GM23338 (cell line): ENCODE measurements at regions not wholly inside any gene's neighbourhood (a gene's known extent, or its start where the extent isn't known, plus 50 kb on each side); places are given as distances from the start of the nearest gene placed in this dataset.

Source experiments
- CREB1 ChIP-seq: fragments of 250-450 bp; sonication (Bioruptor Pico); IDR thresholded peaks from 2 replicates; pipeline ENCODE4 v1.5.0; 2020; ENCODE audit warnings: low read depth, mild to moderate bottlenecking, moderate library complexity
- EZH2 ChIP-seq: fragments of 200-600 bp; sonication (generic); IDR thresholded peaks from one replicate; pipeline ENCODE4 v1.8.0; 2017; ENCODE audit warnings: antibody characterized with exemption, mild to moderate bottlenecking, low read depth; ENCODE audit not compliant: unreplicated experiment
- EZH2phosphoT487 ChIP-seq: fragments of 200-600 bp; sonication (generic); IDR thresholded peaks from one replicate; pipeline ENCODE4 v1.8.1; 2018; ENCODE audit warnings: antibody characterized with exemption; ENCODE audit not compliant: unreplicated experiment
- NANOG ChIP-seq: IDR thresholded peaks from 2 replicates; pipeline ENCODE4 v1.6.1; 2016; ENCODE audit warnings: antibody characterized with exemption, borderline replicate concordance
- POLR2AphosphoS5 ChIP-seq: IDR thresholded peaks from 2 replicates; pipeline ENCODE4 v1.6.1; 2016; ENCODE audit warnings: antibody characterized with exemption, low read depth
- STAT1 ChIP-seq: IDR thresholded peaks from one replicate; pipeline ENCODE4 v1.6.1; 2016; ENCODE audit warnings: antibody characterized with exemption; ENCODE audit not compliant: unreplicated experiment
- ZNF331 ChIP-seq: fragments of 250-450 bp; sonication (Bioruptor Pico); IDR thresholded peaks from 2 replicates; pipeline ENCODE4 v1.5.0; 2020; ENCODE audit warnings: low read depth, mild to moderate bottlenecking, moderate library complexity
- TF ChIP-seq, protein P1 (sequence below), 2 experiments: fragments of 200-600 bp in 1 of 2; sonication (generic) in 1 of 2; conservative IDR thresholded peaks; 2 replicates each; pipeline versions ENCODE4 v1.5.1 to v1.6.1; 2016 to 2017; ENCODE audit warnings: antibody characterized with exemption in 2 of 2, low read depth in 2 of 2, mild to moderate bottlenecking in 2 of 2, moderate library complexity in 1 of 2
- TF ChIP-seq, protein P2 (sequence below): IDR thresholded peaks from one replicate; pipeline ENCODE4 v1.6.1; 2018; ENCODE audit warnings: antibody characterized with exemption; ENCODE audit not compliant: unreplicated experiment
- TF ChIP-seq, protein P3 (sequence below): IDR thresholded peaks from 2 replicates; pipeline ENCODE4 v1.6.1; 2016; ENCODE audit warnings: antibody characterized with exemption

DNA sequence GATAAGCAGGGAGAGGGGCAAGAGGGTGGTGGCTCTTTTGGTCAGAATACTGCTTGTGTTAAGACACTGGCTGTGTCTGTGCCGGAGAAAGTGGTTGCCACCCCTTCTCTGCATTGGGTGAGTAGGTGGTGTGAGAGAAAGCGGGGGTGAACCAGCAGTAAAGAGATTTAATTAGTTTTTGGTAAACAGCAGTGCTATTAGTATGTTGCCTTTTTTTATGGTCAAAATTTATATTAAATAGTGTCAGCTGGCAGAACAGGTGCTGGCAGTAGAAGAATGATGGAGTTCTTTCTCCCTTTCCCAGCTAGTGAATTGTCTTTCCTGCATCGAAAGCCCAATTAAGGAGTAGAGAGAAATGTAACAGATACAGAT lies 181.6 kb downstream of the LARP7 start:
- no peak for TF ChIP-seq EZH2phosphoT487
- TF ChIP-seq, protein P1, sequence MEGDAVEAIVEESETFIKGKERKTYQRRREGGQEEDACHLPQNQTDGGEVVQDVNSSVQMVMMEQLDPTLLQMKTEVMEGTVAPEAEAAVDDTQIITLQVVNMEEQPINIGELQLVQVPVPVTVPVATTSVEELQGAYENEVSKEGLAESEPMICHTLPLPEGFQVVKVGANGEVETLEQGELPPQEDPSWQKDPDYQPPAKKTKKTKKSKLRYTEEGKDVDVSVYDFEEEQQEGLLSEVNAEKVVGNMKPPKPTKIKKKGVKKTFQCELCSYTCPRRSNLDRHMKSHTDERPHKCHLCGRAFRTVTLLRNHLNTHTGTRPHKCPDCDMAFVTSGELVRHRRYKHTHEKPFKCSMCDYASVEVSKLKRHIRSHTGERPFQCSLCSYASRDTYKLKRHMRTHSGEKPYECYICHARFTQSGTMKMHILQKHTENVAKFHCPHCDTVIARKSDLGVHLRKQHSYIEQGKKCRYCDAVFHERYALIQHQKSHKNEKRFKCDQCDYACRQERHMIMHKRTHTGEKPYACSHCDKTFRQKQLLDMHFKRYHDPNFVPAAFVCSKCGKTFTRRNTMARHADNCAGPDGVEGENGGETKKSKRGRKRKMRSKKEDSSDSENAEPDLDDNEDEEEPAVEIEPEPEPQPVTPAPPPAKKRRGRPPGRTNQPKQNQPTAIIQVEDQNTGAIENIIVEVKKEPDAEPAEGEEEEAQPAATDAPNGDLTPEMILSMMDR (conservative IDR thresholded peaks at IDR 0.05; ENCODE audit: low read depth in 2 of 2): no peak
- TF ChIP-seq, protein P2, sequence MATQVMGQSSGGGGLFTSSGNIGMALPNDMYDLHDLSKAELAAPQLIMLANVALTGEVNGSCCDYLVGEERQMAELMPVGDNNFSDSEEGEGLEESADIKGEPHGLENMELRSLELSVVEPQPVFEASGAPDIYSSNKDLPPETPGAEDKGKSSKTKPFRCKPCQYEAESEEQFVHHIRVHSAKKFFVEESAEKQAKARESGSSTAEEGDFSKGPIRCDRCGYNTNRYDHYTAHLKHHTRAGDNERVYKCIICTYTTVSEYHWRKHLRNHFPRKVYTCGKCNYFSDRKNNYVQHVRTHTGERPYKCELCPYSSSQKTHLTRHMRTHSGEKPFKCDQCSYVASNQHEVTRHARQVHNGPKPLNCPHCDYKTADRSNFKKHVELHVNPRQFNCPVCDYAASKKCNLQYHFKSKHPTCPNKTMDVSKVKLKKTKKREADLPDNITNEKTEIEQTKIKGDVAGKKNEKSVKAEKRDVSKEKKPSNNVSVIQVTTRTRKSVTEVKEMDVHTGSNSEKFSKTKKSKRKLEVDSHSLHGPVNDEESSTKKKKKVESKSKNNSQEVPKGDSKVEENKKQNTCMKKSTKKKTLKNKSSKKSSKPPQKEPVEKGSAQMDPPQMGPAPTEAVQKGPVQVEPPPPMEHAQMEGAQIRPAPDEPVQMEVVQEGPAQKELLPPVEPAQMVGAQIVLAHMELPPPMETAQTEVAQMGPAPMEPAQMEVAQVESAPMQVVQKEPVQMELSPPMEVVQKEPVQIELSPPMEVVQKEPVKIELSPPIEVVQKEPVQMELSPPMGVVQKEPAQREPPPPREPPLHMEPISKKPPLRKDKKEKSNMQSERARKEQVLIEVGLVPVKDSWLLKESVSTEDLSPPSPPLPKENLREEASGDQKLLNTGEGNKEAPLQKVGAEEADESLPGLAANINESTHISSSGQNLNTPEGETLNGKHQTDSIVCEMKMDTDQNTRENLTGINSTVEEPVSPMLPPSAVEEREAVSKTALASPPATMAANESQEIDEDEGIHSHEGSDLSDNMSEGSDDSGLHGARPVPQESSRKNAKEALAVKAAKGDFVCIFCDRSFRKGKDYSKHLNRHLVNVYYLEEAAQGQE: no peak
- no peak for TF ChIP-seq POLR2AphosphoS5
- no peak for TF ChIP-seq EZH2
- no peak for TF ChIP-seq CREB1 (CRISPR knock-in tag)
- no peak for TF ChIP-seq ZNF331 (CRISPR knock-in tag)
- no peak for TF ChIP-seq NANOG
- no peak for TF ChIP-seq STAT1
- TF ChIP-seq, protein P3, sequence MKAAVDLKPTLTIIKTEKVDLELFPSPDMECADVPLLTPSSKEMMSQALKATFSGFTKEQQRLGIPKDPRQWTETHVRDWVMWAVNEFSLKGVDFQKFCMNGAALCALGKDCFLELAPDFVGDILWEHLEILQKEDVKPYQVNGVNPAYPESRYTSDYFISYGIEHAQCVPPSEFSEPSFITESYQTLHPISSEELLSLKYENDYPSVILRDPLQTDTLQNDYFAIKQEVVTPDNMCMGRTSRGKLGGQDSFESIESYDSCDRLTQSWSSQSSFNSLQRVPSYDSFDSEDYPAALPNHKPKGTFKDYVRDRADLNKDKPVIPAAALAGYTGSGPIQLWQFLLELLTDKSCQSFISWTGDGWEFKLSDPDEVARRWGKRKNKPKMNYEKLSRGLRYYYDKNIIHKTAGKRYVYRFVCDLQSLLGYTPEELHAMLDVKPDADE: no peak
